Central memory CD4-positive, alpha-beta T cell (primary cell): ENCODE measurements at regions not wholly inside any gene's neighbourhood (a gene's known extent, or its start where the extent isn't known, plus 50 kb on each side); places are given as distances from the start of the nearest gene placed in this dataset.

Experiments
- DNase-seq: peaks from one replicate; pipeline ENCODE4 v3.0.0; 2022

GRCh38 chr14:98458702-98459101 lies 813.3 kb downstream of the BCL11B start:
- DNase-seq, result no peak

GRCh38 chr14:98462908-98463307 lies 809.1 kb downstream of the BCL11B start:
- DNase-seq, result no peak

GRCh38 chr14:98466807-98467206 lies 805.2 kb downstream of the BCL11B start:
- no peak for DNase-seq

GRCh38 chr14:98470663-98471062 lies 801.3 kb downstream of the BCL11B start:
- no peak for DNase-seq

GRCh38 chr14:98474900-98475299 lies 797.1 kb downstream of the BCL11B start:
- no peak for DNase-seq

- DNase-seq, result no peak
These were observed 794.1 kb downstream of the BCL11B start for GRCh38 chr14:98477935-98478334.

- DNase-seq, result no peak
These were observed 782.9 kb downstream of the BCL11B start for GRCh38 chr14:98489115-98489514.

- no peak for DNase-seq
These were observed 777.4 kb downstream of the BCL11B start for GRCh38 chr14:98494582-98494981.

GRCh38 chr14:98498019-98498885 lies 773.7 kb downstream of the BCL11B start:
- no peak for DNase-seq

- no peak for DNase-seq
These were observed 770.7 kb downstream of the BCL11B start for GRCh38 chr14:98501335-98501734.

- no peak for DNase-seq
These were observed 770.2 kb downstream of the BCL11B start for GRCh38 chr14:98501836-98502235.

- no peak for DNase-seq
These were observed 768.7 kb downstream of the BCL11B start for GRCh38 chr14:98503086-98503815.

- DNase-seq, result no peak
These were observed 764.7 kb downstream of the BCL11B start for GRCh38 chr14:98507264-98507663.

GRCh38 chr14:98510392-98510791 lies 761.6 kb downstream of the BCL11B start:
- no peak for DNase-seq

GRCh38 chr14:98512501-98513251 lies 759.3 kb downstream of the BCL11B start:
- no peak for DNase-seq

GRCh38 chr14:98513558-98513957 lies 758.4 kb downstream of the BCL11B start:
- no peak for DNase-seq

- no peak for DNase-seq
These were observed 758.0 kb downstream of the BCL11B start for GRCh38 chr14:98514016-98514415.

- DNase-seq, result no peak
These were observed 735.7 kb downstream of the BCL11B start for GRCh38 chr14:98536256-98536655.

- no peak for DNase-seq
These were observed 729.7 kb downstream of the BCL11B start for GRCh38 chr14:98542316-98542715.

GRCh38 chr14:98543074-98543473 lies 728.9 kb downstream of the BCL11B start:
- DNase-seq, result no peak

GRCh38 chr14:98544174-98544573 lies 727.8 kb downstream of the BCL11B start:
- no peak for DNase-seq

- DNase-seq, result no peak
These were observed 726.8 kb downstream of the BCL11B start for GRCh38 chr14:98545181-98545580.

- DNase-seq, result no peak
These were observed 723.8 kb downstream of the BCL11B start for GRCh38 chr14:98548071-98548686.
